Keratinocyte (primary cell): ENCODE measurements at regions not wholly inside any gene's neighbourhood (a gene's known extent, or its start where the extent isn't known, plus 50 kb on each side); places are given as distances from the start of the nearest gene placed in this dataset.

Experiments used
- CTCF ChIP-seq, 3 experiments: IDR thresholded peaks in 1 of 3; conservative IDR thresholded peaks in 1 of 3; optimal IDR thresholded peaks in 1 of 3; 2 replicates in 2 of 3; 3 replicates in 1 of 3; pipeline versions ENCODE3 to v1.5.1; 2011; ENCODE audit warnings: low read length in 3 of 3, mild to moderate bottlenecking in 3 of 3, moderate library complexity in 2 of 3, control low read depth in 1 of 3, inconsistent platforms in 1 of 3; ENCODE audit not compliant: insufficient read depth in 2 of 3; ENCODE audit errors: extremely low read depth in 1 of 3
- EZH2 ChIP-seq: IDR thresholded peaks from one replicate; pipeline ENCODE4 v1.6.1; 2012; ENCODE audit warnings: inconsistent platforms, mild to moderate bottlenecking, low read length, moderate library complexity

GRCh38 chr18:38470421-38470820, 904.8 kb upstream of the CELF4 start:
- TF ChIP-seq CTCF (optimal IDR thresholded peaks at IDR 0.05 in 1 of 3, IDR thresholded peaks at IDR 0.05 in 1 of 3, conservative IDR thresholded peaks at IDR 0.05 in 1 of 3; ENCODE audit: extremely low read depth in 1 of 3, insufficient read depth in 2 of 3, low read length in 3 of 3) (no peak), EZH2 (no peak)
